ENCODE measurements at regions not wholly inside any gene's neighbourhood (a gene's known extent, or its start where the extent isn't known, plus 50 kb on each side); places are given as distances from the start of the nearest gene placed in this dataset.
A peak's percentile ranks its signal among the peaks of the same experiment; 100 is the strongest.
"Not testable (repeated sequence)": the region's sequence is repeated elsewhere in the genome, so short reads cannot be mapped to it uniquely, and the experiment has no call there.

DNA sequence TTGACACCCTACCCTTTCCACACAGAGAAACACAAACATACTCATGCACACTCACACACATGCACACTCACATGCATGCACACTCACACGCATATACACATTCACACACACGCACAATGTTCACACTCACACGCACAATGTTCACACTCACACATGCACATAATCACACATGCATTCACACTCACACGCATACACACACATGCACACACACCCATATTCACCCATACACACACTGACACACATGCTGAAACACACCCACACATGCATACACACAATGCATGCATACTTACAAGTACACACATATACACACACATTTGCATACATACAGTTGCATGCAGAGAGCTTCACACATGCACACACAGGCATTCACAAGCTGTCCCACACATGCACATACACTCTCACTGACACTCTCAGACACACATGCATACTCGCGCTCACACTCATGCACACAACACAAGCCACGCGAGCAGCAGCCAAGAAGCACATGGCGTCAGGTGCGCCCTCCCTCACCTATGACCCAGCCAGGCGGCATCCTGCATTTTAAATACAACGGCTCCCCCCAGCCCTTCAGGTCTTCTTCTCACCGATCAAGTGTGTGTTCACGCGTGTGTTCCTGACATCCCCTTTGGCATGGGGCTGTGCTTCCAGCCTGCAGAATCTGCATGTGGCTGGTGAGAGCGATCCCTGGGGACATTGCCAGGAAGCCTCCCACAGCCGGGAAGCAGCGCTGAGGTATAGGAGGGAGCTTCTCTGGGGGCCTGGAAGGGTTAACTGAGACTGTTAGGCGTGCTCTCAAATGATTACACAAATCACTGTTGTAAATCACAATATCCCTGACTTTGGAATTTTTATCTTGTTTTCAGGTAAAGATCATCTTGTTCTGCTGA, 195.1 kb downstream of the RTP5 start:
- TF ChIP-seq, protein P1, sequence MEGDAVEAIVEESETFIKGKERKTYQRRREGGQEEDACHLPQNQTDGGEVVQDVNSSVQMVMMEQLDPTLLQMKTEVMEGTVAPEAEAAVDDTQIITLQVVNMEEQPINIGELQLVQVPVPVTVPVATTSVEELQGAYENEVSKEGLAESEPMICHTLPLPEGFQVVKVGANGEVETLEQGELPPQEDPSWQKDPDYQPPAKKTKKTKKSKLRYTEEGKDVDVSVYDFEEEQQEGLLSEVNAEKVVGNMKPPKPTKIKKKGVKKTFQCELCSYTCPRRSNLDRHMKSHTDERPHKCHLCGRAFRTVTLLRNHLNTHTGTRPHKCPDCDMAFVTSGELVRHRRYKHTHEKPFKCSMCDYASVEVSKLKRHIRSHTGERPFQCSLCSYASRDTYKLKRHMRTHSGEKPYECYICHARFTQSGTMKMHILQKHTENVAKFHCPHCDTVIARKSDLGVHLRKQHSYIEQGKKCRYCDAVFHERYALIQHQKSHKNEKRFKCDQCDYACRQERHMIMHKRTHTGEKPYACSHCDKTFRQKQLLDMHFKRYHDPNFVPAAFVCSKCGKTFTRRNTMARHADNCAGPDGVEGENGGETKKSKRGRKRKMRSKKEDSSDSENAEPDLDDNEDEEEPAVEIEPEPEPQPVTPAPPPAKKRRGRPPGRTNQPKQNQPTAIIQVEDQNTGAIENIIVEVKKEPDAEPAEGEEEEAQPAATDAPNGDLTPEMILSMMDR (IDR thresholded peaks at IDR 0.05; ENCODE audit: low read depth, low read length), result no peak

GRCh38 chr2:242065426-242065825, 195.9 kb downstream of the RTP5 start:
- Histone ChIP-seq H3K4me1 (ENCODE audit: low read depth) (no peaks in the 10 kb centered on the region), H3K27ac (no peak overlapping the region), H3K36me3 (no peaks in the 10 kb centered on the region), H3K4me3 (no peak overlapping the region), H3K9me3 (ENCODE audit: low read depth) (no peaks in the 10 kb centered on the region), H3K27me3 (no peaks in the 10 kb centered on the region)
- no peak for DNase-seq (ENCODE audit: low read depth in 1 of 2, low spot score in 1 of 2)
- TF ChIP-seq, protein P1 (IDR thresholded peaks at IDR 0.05; ENCODE audit: low read depth, low read length), result no peak

More for the DNA sequence above, 195.1 kb downstream of the RTP5 start:
- H3K27me3 ChIP-seq, result no peaks in the 10 kb centered on the region
- no peaks in the 10 kb centered on the region for H3K4me1 ChIP-seq (ENCODE audit: low read depth)
- no peaks in the 10 kb centered on the region for H3K36me3 ChIP-seq
- no peak overlapping the region for H3K27ac ChIP-seq
- no peak for DNase-seq (ENCODE audit: low read depth in 1 of 2, low spot score in 1 of 2)
- H3K4me3 ChIP-seq, result no peak overlapping the region
- H3K9me3 ChIP-seq (ENCODE audit: low read depth), result no peaks in the 10 kb centered on the region

DNA sequence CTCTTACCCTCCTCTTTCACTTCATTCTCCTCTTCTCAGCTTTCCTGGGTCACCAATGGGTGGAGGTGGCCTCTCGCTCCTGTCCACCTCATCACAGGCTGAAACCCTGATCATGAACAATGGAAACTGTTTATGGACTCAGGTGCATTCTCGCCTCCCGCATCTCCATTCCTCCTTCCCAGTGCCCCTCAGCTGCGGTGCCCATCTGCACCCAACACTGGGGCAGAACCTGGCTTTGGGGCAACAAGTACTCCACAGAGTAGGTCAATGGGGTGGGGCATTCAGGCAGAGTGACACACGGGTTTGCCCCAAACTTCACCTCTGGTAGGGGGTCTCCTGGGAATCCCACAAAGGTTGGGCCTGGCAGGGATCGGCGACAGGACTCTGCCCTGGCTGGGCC, 199.5 kb downstream of the RTP5 start:
- H3K27ac ChIP-seq, result no peak overlapping the region
- no peaks in the 10 kb centered on the region for H3K4me1 ChIP-seq (ENCODE audit: low read depth)
- no peaks in the 10 kb centered on the region for H3K9me3 ChIP-seq (ENCODE audit: low read depth)
- TF ChIP-seq, protein P1 (IDR thresholded peaks at IDR 0.05; ENCODE audit: low read depth, low read length), result no peak
- no peaks in the 10 kb centered on the region for H3K27me3 ChIP-seq
- no peaks in the 10 kb centered on the region for H3K36me3 ChIP-seq
- no peak overlapping the region for H3K4me3 ChIP-seq
- no peak for DNase-seq (ENCODE audit: low read depth in 1 of 2, low spot score in 1 of 2)

DNA sequence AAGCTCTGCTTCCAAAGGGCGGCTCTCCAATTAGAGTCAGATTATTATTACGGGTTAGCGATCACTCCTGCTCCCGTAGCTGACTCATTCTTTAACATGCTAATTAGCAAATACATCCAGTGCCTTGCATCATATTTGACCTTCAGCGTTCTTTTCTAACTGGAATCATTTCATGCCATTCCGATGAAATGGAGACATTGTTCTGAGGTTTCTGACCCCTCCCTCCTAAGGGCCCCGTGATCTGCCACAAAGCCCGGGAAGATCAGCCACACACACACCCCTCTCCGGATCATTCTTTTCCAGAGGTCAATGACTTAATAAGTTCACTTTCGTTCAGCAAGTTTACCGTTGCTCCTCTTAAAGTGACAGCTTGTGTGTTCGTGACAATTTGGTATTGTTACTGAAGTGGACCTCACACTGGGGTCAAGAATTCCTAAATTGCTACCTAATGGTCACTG, 200.4 kb downstream of the RTP5 start:
- H3K4me1 ChIP-seq (ENCODE audit: low read depth); H3K27me3 ChIP-seq; H3K9me3 ChIP-seq (ENCODE audit: low read depth); H3K4me3 ChIP-seq; H3K27ac ChIP-seq; H3K36me3 ChIP-seq: not testable (repeated sequence)
- DNase-seq (ENCODE audit: low read depth in 1 of 2, low spot score in 1 of 2), result peak in 1 of 2 donors; percentile 75

DNA sequence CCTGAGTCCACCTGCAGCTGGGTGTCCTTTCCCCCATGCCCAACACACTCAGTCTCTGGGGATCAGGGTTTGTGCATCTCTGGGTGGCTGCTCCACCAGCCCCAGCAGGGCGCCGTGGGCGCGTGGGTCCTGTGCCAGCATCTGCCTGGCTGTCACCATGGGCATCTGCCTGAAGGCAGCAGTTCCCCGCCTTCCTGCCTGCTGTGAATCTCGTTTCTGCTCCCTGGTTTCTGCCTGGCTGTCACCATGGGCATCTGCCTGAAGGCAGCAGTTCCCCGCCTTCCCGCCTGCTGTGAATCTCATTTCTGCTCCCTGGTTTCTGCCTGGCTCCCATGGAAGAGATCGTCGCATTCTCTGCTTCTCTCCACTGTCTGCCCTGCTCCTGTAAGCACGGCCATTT, 201.2 kb downstream of the RTP5 start:
- not testable (repeated sequence) for H3K9me3 ChIP-seq (ENCODE audit: low read depth); H3K4me3 ChIP-seq; H3K27ac ChIP-seq; H3K27me3 ChIP-seq; H3K36me3 ChIP-seq; H3K4me1 ChIP-seq (ENCODE audit: low read depth)
- DNase-seq (ENCODE audit: low read depth in 1 of 2, low spot score in 1 of 2), result peak in 1 of 2 donors; percentile 26

DNA sequence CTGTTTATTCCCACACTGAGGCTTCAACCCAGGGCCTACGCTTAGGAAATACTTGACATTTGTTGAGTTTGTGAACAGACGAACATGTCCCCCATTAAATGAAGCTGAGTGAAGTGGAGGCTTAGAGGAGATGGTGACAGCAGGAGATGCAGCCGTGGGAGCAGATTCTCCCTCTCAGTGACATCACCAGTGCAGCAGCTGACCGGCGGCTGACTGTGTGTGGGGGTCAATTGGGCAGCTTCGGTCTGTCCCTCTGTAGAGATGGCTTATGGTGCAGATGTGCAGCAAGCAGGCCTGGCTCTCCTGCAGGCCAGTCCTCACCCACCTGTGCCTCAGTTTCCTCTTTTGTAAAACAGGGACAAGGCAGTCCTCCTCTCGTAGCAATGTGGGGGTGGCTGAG, 201.8 kb downstream of the RTP5 start:
- H3K4me1 ChIP-seq (ENCODE audit: low read depth); DNase-seq (ENCODE audit: low read depth in 1 of 2, low spot score in 1 of 2); H3K9me3 ChIP-seq (ENCODE audit: low read depth); H3K27ac ChIP-seq; H3K4me3 ChIP-seq; H3K27me3 ChIP-seq; H3K36me3 ChIP-seq: not testable (repeated sequence)

DNA sequence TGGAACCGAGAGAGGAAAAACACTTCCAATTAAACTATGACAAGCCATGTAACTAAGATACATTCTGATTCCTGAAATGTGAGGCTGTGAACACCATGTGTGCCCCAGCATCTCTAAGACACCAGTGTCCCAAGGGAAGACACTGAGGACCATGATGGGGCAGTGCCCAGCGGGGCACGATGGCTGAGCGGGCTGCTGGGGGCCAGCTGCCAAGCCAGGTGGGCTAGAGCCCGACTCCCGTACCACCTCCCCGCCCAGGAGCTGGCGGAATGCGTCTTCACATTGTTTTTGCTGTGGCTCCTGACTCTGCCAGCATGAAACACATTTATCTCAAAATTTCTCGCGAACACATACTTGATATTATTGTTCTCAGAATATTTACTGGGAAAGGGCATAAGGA, 202.4 kb downstream of the RTP5 start:
- not testable (repeated sequence) for H3K4me1 ChIP-seq (ENCODE audit: low read depth); H3K4me3 ChIP-seq; H3K36me3 ChIP-seq; H3K27ac ChIP-seq; H3K27me3 ChIP-seq; H3K9me3 ChIP-seq (ENCODE audit: low read depth); DNase-seq (ENCODE audit: low read depth in 1 of 2, low spot score in 1 of 2)
